Vagina (tissue), 2 donors: ENCODE measurements at regions not wholly inside any gene's neighbourhood (a gene's known extent, or its start where the extent isn't known, plus 50 kb on each side); places are given as distances from the start of the nearest gene placed in this dataset.

Experiments used
- CTCF ChIP-seq, 3 experiments: fragments of 450-650 bp in 2 of 3; fragments of 200-600 bp in 1 of 3; sonication (generic) in 1 of 3; IDR thresholded peaks; one replicate each; pipeline ENCODE4 v1.5.1; 2017 to 2019; ENCODE audit warnings: antibody characterized with exemption in 3 of 3, mild to moderate bottlenecking in 2 of 3, moderate library complexity in 2 of 3
- POLR2A ChIP-seq, 2 donors: fragments of 450-650 bp; IDR thresholded peaks; one replicate each; pipeline ENCODE4 v1.6.1; 2017; ENCODE audit warnings: antibody characterized with exemption in 2 of 2, mild to moderate bottlenecking in 2 of 2, moderate library complexity in 2 of 2
- POLR2AphosphoS5 ChIP-seq, 2 donors: sonication (generic); formaldehyde crosslinking; IDR thresholded peaks; one replicate each; pipeline ENCODE4 v1.9.0; 2017; ENCODE audit warnings: antibody characterized with exemption in 2 of 2, mild to moderate bottlenecking in 2 of 2, low read depth in 1 of 2; ENCODE audit not compliant: insufficient read depth in 1 of 2

DNA sequence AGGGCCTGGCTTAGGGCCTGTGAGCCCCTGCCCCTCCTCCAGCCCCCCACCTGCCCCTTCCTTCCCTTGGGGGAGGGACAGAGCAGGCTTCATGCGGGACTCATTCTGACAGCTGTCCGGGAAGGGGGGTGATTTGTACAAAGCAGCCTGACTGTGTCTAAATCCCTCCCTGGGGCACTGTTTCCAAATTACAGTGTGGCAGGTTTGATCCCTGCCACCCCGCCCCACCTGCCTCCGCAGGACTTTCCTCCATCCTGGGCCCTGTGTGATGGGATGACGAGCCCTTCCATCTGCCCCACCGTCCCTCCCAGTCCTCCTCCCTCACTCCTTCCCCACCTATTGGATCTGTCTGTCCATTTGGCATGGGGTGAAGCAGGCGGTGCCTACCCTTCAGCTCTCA, 363.9 kb downstream of the BCL11B start:
- TF ChIP-seq CTCF (IDR thresholded peaks at IDR 0.05) (no peak), POLR2A (IDR thresholded peaks at IDR 0.05) (no peak), POLR2AphosphoS5 (IDR thresholded peaks at IDR 0.05; ENCODE audit: insufficient read depth in 1 of 2, low read depth in 1 of 2) (no peak)
